Stimulated activated naive CD8-positive, alpha-beta T cell treated with anti-CD3 and anti-CD28 coated beads, Interleukin-15, Interleukin-2, amounts not matched to agents 100 U/mL and 50 U/mL, for 24 hours (primary cell): ENCODE measurements at regions not wholly inside any gene's neighbourhood (a gene's known extent, or its start where the extent isn't known, plus 50 kb on each side); places are given as distances from the start of the nearest gene placed in this dataset.

Experiments used
- ATAC-seq: fragments of 150-1000 bp; cut with Tn5 transposase; one replicate; pipeline ENCODE4 v1.10.0; 2021
- DNase-seq: peaks from one replicate; pipeline ENCODE4 v3.0.0; 2021

- no peak for DNase-seq
- ATAC-seq, result no peak
These were observed 555.8 kb upstream of the C16orf82 start for GRCh38 chr16:26510924-26511323.

DNA sequence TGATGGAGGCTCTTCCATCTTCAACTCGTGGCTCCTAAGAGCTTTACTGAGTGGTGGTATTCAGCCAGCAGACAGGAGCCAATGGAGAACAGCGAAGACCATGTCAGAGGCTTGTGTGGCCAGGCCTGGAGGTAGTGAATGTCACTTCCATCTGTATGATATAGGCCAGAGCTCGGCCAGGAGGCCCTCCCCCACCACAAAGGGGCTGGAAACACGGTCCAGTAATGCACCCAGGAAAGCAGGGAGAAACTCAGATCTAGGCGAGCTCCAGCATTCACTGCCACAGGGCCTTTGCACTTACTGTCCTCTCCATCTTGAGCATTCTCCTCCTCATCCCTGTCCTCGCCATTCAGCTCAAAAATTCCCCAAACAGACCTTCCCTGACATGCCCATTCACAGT, 555.3 kb upstream of the C16orf82 start:
- DNase-seq (no peak), ATAC-seq (no peak)

GRCh38 chr16:26521626-26522025, 545.1 kb upstream of the C16orf82 start:
- no peak for ATAC-seq

DNA sequence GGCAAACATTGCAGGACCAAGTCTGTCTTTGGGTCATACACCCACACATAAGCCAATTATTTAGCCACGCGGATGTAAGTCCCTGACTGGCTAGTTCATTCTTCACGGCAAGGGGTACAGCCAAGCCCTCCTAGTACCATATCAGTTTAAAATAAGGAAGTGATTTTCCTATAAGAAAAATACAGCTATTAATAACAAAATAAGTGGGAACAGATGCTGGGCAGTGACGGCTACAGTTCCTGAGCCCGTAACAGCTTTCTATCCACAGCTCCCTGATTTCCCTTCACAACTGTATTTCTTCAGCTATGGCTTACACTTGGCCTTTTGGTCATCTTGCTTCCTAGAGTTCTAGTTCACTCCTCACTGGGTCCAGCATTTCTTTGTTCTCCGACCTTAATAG, 542.4 kb upstream of the C16orf82 start:
- no peak for DNase-seq
- ATAC-seq, result no peak

More at GRCh38 chr16:26521626-26522025, 545.1 kb upstream of the C16orf82 start:
- no peak for DNase-seq

DNA sequence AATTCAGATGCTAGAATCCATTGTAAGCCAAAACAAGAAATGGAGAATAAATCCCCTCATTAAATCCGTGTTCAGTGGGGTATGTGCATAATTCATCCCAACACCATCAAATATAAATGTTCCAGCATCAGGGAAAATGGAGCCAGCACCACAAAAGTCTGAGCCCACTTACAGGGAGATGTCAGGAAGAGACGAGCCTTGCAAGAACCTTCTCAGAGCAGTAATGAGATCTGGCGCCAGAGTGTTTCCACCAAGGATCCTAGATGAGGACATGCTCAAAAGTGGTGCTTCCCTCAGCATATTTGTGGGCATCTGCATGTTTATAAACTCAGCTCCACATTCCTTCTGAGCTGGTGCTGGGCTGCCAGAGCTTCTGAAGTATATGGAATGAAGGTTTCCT, 541.9 kb upstream of the C16orf82 start:
- ATAC-seq (no peak), DNase-seq (no peak)

DNA sequence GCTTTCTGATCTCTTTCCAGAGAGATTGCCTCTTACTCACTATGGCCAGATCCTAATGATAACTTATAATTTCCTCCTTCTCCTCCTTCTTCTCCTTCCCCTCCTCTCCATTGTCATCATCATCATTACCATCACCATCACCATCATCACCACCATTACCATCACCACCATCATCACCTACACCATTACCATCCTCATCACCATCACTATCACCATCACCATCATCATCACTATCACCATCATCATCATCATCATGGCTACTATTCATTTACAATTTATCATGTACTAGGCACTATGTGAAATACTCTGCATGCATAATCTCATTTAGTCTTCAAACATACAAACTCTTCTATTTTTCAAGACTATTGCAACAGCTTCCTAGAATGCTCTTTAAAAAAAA, 540.9 kb upstream of the C16orf82 start:
- no peak for DNase-seq
- no peak for ATAC-seq

DNA sequence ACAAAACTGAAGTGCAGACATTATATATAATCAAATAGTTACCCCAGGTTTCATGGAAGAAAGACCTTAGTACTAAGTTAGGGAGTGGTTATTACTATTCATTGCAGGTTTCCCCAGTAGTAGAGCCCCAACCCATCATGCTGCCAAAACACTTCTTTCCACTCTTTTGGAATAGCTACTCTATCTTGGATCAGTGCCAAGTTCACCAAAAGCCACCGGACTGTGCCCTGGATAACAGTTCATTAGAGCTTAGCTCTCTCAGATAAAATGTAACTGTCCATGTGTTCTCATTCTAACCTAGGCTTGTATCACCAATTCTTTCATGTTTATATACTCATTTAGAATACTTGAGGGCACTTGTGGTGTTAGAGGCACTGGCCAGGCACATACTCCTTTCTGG, 540.1 kb upstream of the C16orf82 start:
- ATAC-seq, result no peak

DNA sequence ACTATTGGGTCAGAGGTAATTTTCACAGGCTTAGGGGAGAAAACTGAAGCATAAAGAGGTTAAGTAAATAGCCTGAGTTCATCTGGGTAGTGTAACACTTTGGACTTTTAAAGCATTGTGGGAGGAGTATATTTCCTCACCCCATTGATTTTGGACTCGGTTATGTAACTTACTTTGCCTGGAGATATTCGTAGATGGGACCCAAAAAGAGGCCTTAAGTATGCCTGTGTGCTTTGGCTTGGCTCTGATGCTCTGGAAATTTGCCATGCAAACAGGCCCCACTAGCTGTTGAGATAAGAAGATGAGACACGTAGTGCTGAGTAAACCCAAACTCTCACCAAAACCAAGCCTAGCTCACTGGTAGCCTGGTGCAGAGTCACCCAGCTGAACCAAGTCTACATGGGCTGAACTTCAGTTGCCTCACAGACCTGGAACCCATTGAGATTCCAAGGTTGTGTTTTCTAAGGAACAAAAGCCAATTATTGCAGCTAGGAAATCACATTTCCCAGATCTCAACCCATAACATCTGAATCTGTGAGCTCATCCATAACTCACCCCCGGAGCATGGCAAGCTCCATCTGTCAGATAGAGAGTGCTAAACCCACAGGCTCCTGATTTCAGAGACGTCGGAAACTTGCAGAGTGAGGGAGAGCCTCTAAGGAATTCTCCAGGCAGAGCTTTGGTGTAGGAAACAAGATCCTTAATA, 536.0 kb upstream of the C16orf82 start:
- DNase-seq (no peak), ATAC-seq (no peak)

More for the DNA sequence above, 540.1 kb upstream of the C16orf82 start:
- no peak for DNase-seq

DNA sequence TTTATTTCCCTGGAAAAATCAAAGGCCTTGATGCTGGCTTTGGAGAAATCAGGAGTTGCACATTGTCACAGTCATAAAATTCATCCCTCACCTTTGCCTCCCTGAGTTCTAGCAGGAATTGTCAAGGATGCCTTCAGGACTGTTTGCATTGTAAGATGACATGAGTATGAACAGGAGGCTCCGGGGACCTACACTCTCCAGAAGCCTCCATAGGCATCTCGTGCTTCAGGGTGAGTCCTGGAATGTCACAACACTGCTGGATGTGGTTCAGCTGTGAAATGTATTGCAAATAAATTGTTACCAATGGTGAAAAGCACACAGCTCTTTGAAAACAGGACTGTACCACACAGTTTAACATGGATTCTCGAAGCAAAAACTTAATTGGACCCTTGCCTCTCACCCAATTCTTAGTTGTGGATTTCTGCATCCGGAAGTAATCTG, 535.4 kb upstream of the C16orf82 start:
- DNase-seq, result no peak
- ATAC-seq, result no peak

- DNase-seq (no peak), ATAC-seq (no peak)
These were observed 534.3 kb upstream of the C16orf82 start for GRCh38 chr16:26532456-26532855.

DNA sequence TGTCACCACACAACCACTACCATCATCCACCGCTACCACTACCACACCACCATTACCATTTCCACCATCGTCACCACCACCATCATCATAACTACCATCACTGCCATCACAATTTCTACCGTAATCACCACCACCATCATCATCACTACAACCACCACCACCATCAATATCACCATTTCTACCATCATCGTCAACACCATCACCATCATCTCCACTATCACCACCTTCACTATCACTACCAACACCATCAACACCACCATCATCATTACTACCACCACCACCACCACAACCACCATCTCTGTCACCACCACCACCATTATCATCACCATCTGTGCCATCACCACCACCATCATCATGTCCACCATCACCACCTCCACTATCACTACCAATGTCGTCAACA, 524.5 kb upstream of the C16orf82 start:
- no peak for DNase-seq
- no peak for ATAC-seq

GRCh38 chr16:26546573-26546972, 520.2 kb upstream of the C16orf82 start:
- no peak for DNase-seq
- ATAC-seq, result no peak

DNA sequence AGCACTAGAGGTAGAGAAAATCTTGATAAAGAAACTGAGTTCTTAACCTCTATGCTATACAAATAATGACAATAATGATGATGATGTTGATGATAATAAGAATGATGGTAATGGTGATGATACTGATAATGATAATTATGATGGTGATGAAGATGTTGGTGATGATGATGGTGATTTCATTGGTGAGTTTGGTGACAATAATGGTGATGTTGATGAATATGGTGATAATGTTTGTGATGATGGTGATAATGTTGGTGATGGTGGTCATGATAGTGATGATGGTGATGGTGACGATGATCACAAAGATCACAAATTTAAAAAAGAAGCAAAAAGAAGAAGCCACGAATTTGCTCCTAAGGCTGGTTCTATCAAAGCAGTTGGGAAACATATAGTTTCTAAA, 519.0 kb upstream of the C16orf82 start:
- ATAC-seq, result no peak

GRCh38 chr16:26550111-26550610, 516.6 kb upstream of the C16orf82 start:
- ATAC-seq (no peak), DNase-seq (no peak)

More for the DNA sequence above, 519.0 kb upstream of the C16orf82 start:
- no peak for DNase-seq

- DNase-seq, result no peak
- ATAC-seq, result no peak
These were observed 512.7 kb upstream of the C16orf82 start for GRCh38 chr16:26554030-26554429.

- DNase-seq (no peak), ATAC-seq (no peak)
These were observed 505.4 kb upstream of the C16orf82 start for GRCh38 chr16:26561303-26561702.

- no peak for DNase-seq
- ATAC-seq, result no peak
These were observed 503.7 kb upstream of the C16orf82 start for GRCh38 chr16:26563018-26563417.

DNA sequence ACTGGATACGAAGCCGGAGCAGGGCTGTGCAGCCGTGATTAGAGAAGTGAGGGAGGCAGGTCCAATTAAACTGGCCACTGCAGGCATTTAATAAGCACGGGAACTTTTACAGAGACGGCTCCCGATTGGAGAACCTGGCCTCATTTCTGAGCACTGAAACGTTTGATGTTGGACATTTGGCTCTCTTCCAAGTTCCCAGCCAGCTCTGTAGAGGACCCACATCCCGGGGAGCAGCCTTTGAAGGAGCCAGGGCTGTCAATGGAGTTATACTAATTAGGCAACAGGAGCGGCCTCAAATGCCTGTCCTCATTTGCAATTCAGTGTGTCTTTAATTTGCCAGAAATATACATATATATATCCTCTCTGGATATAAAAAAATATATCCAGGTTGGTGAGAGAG, 499.4 kb upstream of the C16orf82 start:
- DNase-seq, result no peak

GRCh38 chr16:26569793-26570192, 496.9 kb upstream of the C16orf82 start:
- no peak for DNase-seq
- ATAC-seq, result no peak

More for the DNA sequence above, 499.4 kb upstream of the C16orf82 start:
- no peak for ATAC-seq

GRCh38 chr16:26578748-26579147, 488.0 kb upstream of the C16orf82 start:
- ATAC-seq, result no peak
- DNase-seq, result no peak

GRCh38 chr16:26583803-26584202, 482.9 kb upstream of the C16orf82 start:
- ATAC-seq (no peak), DNase-seq (no peak)

GRCh38 chr16:26593700-26594099, 473.0 kb upstream of the C16orf82 start:
- DNase-seq (no peak), ATAC-seq (no peak)

DNA sequence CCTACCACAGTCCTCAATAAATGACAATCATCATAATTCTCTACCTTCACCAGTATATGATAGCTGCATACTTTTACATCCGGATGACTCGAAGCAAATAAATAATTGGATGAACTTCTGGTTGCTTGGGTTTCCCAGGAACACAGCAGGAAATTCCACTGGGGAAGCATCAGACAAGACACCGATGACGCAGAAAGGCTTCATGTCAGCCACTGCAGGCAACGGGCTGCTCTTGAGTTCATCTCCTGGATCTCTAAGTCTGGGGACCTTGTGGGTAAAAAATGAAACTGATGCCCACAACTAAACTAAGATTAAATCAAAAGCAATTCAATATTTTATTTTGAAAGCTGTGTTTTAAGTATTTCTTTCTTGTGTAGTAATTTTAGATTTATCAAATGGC, 472.1 kb upstream of the C16orf82 start:
- ATAC-seq (no peak), DNase-seq (no peak)

GRCh38 chr16:26595199-26595598, 471.5 kb upstream of the C16orf82 start:
- ATAC-seq, result no peak
- no peak for DNase-seq
